ENCODE measurements at regions not wholly inside any gene's neighbourhood (a gene's known extent, or its start where the extent isn't known, plus 50 kb on each side); places are given as distances from the start of the nearest gene placed in this dataset.

DNA sequence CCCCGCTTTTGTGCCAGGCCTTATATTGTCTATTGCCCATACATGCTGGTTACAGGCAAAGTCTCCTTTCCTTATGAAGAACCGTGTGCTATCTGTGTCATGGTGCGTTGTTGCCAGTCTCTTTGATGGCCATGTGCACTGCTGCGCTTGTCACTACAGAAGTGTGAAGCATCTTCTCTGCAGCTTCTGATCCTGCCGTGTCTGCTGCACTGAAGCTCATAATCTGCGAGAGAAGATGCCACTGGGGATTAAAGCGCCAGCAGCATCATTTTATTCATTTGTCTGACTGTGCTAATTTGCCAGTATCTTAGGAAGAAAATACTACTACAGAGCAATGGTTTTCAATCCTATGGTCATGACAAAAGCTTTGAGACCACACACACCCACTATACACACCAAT lies 330.1 kb downstream of the FAT3 start:
- TF ChIP-seq EZH2 (IDR thresholded peaks at IDR 0.05; ENCODE audit: low read length): no peak
- TF ChIP-seq, protein P1, sequence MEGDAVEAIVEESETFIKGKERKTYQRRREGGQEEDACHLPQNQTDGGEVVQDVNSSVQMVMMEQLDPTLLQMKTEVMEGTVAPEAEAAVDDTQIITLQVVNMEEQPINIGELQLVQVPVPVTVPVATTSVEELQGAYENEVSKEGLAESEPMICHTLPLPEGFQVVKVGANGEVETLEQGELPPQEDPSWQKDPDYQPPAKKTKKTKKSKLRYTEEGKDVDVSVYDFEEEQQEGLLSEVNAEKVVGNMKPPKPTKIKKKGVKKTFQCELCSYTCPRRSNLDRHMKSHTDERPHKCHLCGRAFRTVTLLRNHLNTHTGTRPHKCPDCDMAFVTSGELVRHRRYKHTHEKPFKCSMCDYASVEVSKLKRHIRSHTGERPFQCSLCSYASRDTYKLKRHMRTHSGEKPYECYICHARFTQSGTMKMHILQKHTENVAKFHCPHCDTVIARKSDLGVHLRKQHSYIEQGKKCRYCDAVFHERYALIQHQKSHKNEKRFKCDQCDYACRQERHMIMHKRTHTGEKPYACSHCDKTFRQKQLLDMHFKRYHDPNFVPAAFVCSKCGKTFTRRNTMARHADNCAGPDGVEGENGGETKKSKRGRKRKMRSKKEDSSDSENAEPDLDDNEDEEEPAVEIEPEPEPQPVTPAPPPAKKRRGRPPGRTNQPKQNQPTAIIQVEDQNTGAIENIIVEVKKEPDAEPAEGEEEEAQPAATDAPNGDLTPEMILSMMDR (optimal IDR thresholded peaks at IDR 0.05 in 1 of 3, IDR thresholded peaks at IDR 0.05 in 1 of 3, conservative IDR thresholded peaks at IDR 0.05 in 1 of 3; ENCODE audit: extremely low read depth in 1 of 3, insufficient read depth in 2 of 3, low read length in 3 of 3): no peak

Data from keratinocyte (primary cell).